Mucosa of stomach (tissue), 1 donor: ENCODE measurements at regions not wholly inside any gene's neighbourhood (a gene's known extent, or its start where the extent isn't known, plus 50 kb on each side); places are given as distances from the start of the nearest gene placed in this dataset.

Experiments used
- H3K27me3 ChIP-seq: one replicate; pipeline ENCODE4 v1.7.0; 2013; ENCODE audit warnings: mild to moderate bottlenecking, low read length; ENCODE audit not compliant: control insufficient read depth, insufficient read depth
- H3K36me3 ChIP-seq: one replicate; pipeline ENCODE4 v1.7.0; 2013; ENCODE audit warnings: low read length; ENCODE audit not compliant: control insufficient read depth, insufficient read depth
- H3K4me1 ChIP-seq: one replicate; pipeline ENCODE4 v1.7.0; 2013; ENCODE audit warnings: mild to moderate bottlenecking, low read length; ENCODE audit not compliant: control insufficient read depth, insufficient read depth
- H3K4me3 ChIP-seq: one replicate; pipeline ENCODE4 v1.7.0; 2013; ENCODE audit warnings: low read length
- H3K9ac ChIP-seq: one replicate; pipeline ENCODE4 v1.7.0; 2013; ENCODE audit warnings: mild to moderate bottlenecking, low read length, moderate library complexity
- H3K9me3 ChIP-seq: one replicate; pipeline ENCODE4 v1.7.0; 2013; ENCODE audit warnings: mild to moderate bottlenecking, low read length, moderate library complexity; ENCODE audit not compliant: control insufficient read depth
- donor health status: Pancreatic carcinoma.

GRCh38 chr6:25042984-25043725 is 107.4 kb upstream of the RIPOR2 start:
- H3K27me3 ChIP-seq, result no peaks in the 10 kb centered on the region
- no peak overlapping the region for H3K9ac ChIP-seq
- H3K4me3 ChIP-seq, result no peak overlapping the region
- no peaks in the 10 kb centered on the region for H3K9me3 ChIP-seq
- no peaks in the 10 kb centered on the region for H3K4me1 ChIP-seq
- H3K36me3 ChIP-seq, result no peaks in the 10 kb centered on the region

- H3K4me1 ChIP-seq, result no peaks in the 10 kb centered on the region
- no peaks in the 10 kb centered on the region for H3K36me3 ChIP-seq
- no peaks in the 10 kb centered on the region for H3K27me3 ChIP-seq
- no peaks in the 10 kb centered on the region for H3K9me3 ChIP-seq
- no peak overlapping the region for H3K4me3 ChIP-seq
- H3K9ac ChIP-seq, result no peak overlapping the region
These were observed 108.1 kb upstream of the RIPOR2 start for GRCh38 chr6:25043892-25044291.

- Histone ChIP-seq H3K9me3 (no peaks in the 10 kb centered on the region), H3K4me3 (no peak overlapping the region), H3K9ac (no peak overlapping the region), H3K4me1 (peaks cover 14% of the 10 kb centered on the region), H3K27me3 (no peaks in the 10 kb centered on the region), H3K36me3 (no peaks in the 10 kb centered on the region)
These were observed 111.2 kb upstream of the RIPOR2 start for GRCh38 chr6:25046942-25047341.

- Histone ChIP-seq H3K27me3 (no peaks in the 10 kb centered on the region), H3K9ac (no peak overlapping the region), H3K4me3 (no peak overlapping the region), H3K36me3 (no peaks in the 10 kb centered on the region), H3K4me1 (peaks cover 25% of the 10 kb centered on the region), H3K9me3 (no peaks in the 10 kb centered on the region)
These were observed 114.6 kb upstream of the RIPOR2 start for GRCh38 chr6:25050356-25050755.

GRCh38 chr6:25051083-25051482 is 115.3 kb upstream of the RIPOR2 start:
- no peaks in the 10 kb centered on the region for H3K36me3 ChIP-seq
- H3K27me3 ChIP-seq, result no peaks in the 10 kb centered on the region
- no peak overlapping the region for H3K4me3 ChIP-seq
- peaks cover 25% of the 10 kb centered on the region for H3K4me1 ChIP-seq
- H3K9me3 ChIP-seq, result no peaks in the 10 kb centered on the region
- H3K9ac ChIP-seq, result no peak overlapping the region

GRCh38 chr6:25052181-25052580 is 116.4 kb upstream of the RIPOR2 start:
- no peaks in the 10 kb centered on the region for H3K36me3 ChIP-seq
- peaks cover 25% of the 10 kb centered on the region for H3K4me1 ChIP-seq
- no peak overlapping the region for H3K9ac ChIP-seq
- H3K27me3 ChIP-seq, result no peaks in the 10 kb centered on the region
- no peak overlapping the region for H3K4me3 ChIP-seq
- H3K9me3 ChIP-seq, result no peaks in the 10 kb centered on the region

GRCh38 chr6:25053875-25054371 is 118.2 kb upstream of the RIPOR2 start:
- Histone ChIP-seq H3K9me3 (no peaks in the 10 kb centered on the region), H3K4me1 (peaks cover 25% of the 10 kb centered on the region), H3K4me3 (no peak overlapping the region), H3K36me3 (no peaks in the 10 kb centered on the region), H3K27me3 (no peaks in the 10 kb centered on the region), H3K9ac (no peak overlapping the region)

- no peaks in the 10 kb centered on the region for H3K36me3 ChIP-seq
- H3K9me3 ChIP-seq, result no peaks in the 10 kb centered on the region
- H3K4me3 ChIP-seq, result no peak overlapping the region
- peaks cover 25% of the 10 kb centered on the region for H3K4me1 ChIP-seq
- H3K9ac ChIP-seq, result no peak overlapping the region
- no peaks in the 10 kb centered on the region for H3K27me3 ChIP-seq
These were observed 118.7 kb upstream of the RIPOR2 start for GRCh38 chr6:25054469-25054868.

- peaks cover 19% of the 10 kb centered on the region for H3K4me1 ChIP-seq
- H3K9me3 ChIP-seq, result no peaks in the 10 kb centered on the region
- no peaks in the 10 kb centered on the region for H3K36me3 ChIP-seq
- no peak overlapping the region for H3K4me3 ChIP-seq
- no peak overlapping the region for H3K9ac ChIP-seq
- no peaks in the 10 kb centered on the region for H3K27me3 ChIP-seq
These were observed 120.4 kb upstream of the RIPOR2 start for GRCh38 chr6:25056130-25056529.

- Histone ChIP-seq H3K27me3 (no peaks in the 10 kb centered on the region), H3K36me3 (no peaks in the 10 kb centered on the region), H3K9ac (no peak overlapping the region), H3K4me3 (no peak overlapping the region), H3K9me3 (no peaks in the 10 kb centered on the region), H3K4me1 (peaks cover 7% of the 10 kb centered on the region)
These were observed 121.5 kb upstream of the RIPOR2 start for GRCh38 chr6:25057111-25057905.

- Histone ChIP-seq H3K4me3 (no peak overlapping the region), H3K27me3 (no peaks in the 10 kb centered on the region), H3K36me3 (no peaks in the 10 kb centered on the region), H3K4me1 (peaks cover 7% of the 10 kb centered on the region), H3K9me3 (no peaks in the 10 kb centered on the region), H3K9ac (no peak overlapping the region)
These were observed 122.7 kb upstream of the RIPOR2 start for GRCh38 chr6:25058441-25058840.

GRCh38 chr6:25058941-25059340 is 123.2 kb upstream of the RIPOR2 start:
- Histone ChIP-seq H3K9ac (no peak overlapping the region), H3K36me3 (no peaks in the 10 kb centered on the region), H3K4me1 (peaks cover 2% of the 10 kb centered on the region), H3K9me3 (no peaks in the 10 kb centered on the region), H3K4me3 (no peak overlapping the region), H3K27me3 (no peaks in the 10 kb centered on the region)
